Progenitor cell of endocrine pancreas (in vitro differentiated cells): ENCODE measurements at regions not wholly inside any gene's neighbourhood (a gene's known extent, or its start where the extent isn't known, plus 50 kb on each side); places are given as distances from the start of the nearest gene placed in this dataset.
"Not testable (repeated sequence)": the region's sequence is repeated elsewhere in the genome, so short reads cannot be mapped to it uniquely, and the experiment has no call there.

Source experiments
- DNase-seq: peaks from one replicate; pipeline ENCODE4 v3.0.0; 2021; ENCODE audit warnings: low spot score; ENCODE audit not compliant: unreplicated experiment
- H3K27ac Mint-ChIP-seq: 2 replicates; pipeline ENCODE4 v1.8.0; 2021; ENCODE audit warnings: mild to moderate bottlenecking, moderate library complexity, mixed read lengths
- H3K27me3 Mint-ChIP-seq: 2 replicates; pipeline ENCODE4 v1.8.0; 2021; ENCODE audit warnings: mixed read lengths
- H3K36me3 Mint-ChIP-seq: 2 replicates; pipeline ENCODE4 v1.8.0; 2022; ENCODE audit warnings: mixed read lengths; ENCODE audit not compliant: insufficient read depth
- H3K4me1 Mint-ChIP-seq: 2 replicates; pipeline ENCODE4 v1.8.0; 2021; ENCODE audit warnings: low read depth, mixed read lengths
- H3K4me3 Mint-ChIP-seq: 2 replicates; pipeline ENCODE4 v1.8.0; 2021; ENCODE audit warnings: low read depth, mild to moderate bottlenecking, moderate library complexity, mixed read lengths
- H3K9me3 Mint-ChIP-seq: 2 replicates; pipeline ENCODE4 v1.8.0; 2021; ENCODE audit warnings: low read depth, mixed read lengths
- TF ChIP-seq, protein P1 (sequence below): fragments of 200-600 bp; sonication (generic); IDR thresholded peaks from one replicate; pipeline ENCODE4 v1.5.0; 2021; ENCODE audit warnings: antibody characterized with exemption, mild to moderate bottlenecking; ENCODE audit not compliant: unreplicated experiment

DNA sequence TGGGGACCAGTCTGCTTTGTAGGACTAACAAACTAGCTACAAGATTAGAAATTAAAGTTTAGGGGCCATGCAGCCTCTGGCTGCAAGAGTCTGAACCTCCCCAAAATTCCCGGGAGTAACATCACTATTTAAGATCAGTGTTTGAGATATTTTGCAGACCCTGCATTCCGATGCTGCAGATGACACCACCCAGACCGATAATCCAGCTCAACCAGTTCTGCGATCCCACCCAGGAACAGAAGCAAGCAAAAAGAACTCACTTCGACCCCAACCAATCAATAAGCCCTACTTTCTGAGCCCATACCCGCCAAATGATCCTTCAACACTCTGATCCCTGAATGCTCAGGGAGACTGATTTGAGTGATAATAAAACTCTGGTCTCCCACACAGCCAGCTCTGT is 877.8 kb downstream of the FAT4 start:
- H3K36me3 Mint-ChIP-seq, result no peaks in the 10 kb centered on the region
- TF ChIP-seq, protein P1, sequence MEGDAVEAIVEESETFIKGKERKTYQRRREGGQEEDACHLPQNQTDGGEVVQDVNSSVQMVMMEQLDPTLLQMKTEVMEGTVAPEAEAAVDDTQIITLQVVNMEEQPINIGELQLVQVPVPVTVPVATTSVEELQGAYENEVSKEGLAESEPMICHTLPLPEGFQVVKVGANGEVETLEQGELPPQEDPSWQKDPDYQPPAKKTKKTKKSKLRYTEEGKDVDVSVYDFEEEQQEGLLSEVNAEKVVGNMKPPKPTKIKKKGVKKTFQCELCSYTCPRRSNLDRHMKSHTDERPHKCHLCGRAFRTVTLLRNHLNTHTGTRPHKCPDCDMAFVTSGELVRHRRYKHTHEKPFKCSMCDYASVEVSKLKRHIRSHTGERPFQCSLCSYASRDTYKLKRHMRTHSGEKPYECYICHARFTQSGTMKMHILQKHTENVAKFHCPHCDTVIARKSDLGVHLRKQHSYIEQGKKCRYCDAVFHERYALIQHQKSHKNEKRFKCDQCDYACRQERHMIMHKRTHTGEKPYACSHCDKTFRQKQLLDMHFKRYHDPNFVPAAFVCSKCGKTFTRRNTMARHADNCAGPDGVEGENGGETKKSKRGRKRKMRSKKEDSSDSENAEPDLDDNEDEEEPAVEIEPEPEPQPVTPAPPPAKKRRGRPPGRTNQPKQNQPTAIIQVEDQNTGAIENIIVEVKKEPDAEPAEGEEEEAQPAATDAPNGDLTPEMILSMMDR, result no peak
- H3K4me3 Mint-ChIP-seq, result no peak overlapping the region
- no peak for DNase-seq
- H3K4me1 Mint-ChIP-seq, result peaks cover 8% of the 10 kb centered on the region
- no peaks in the 10 kb centered on the region for H3K27me3 Mint-ChIP-seq
- H3K9me3 Mint-ChIP-seq, result no peaks in the 10 kb centered on the region
- H3K27ac Mint-ChIP-seq, result no peak overlapping the region

DNA sequence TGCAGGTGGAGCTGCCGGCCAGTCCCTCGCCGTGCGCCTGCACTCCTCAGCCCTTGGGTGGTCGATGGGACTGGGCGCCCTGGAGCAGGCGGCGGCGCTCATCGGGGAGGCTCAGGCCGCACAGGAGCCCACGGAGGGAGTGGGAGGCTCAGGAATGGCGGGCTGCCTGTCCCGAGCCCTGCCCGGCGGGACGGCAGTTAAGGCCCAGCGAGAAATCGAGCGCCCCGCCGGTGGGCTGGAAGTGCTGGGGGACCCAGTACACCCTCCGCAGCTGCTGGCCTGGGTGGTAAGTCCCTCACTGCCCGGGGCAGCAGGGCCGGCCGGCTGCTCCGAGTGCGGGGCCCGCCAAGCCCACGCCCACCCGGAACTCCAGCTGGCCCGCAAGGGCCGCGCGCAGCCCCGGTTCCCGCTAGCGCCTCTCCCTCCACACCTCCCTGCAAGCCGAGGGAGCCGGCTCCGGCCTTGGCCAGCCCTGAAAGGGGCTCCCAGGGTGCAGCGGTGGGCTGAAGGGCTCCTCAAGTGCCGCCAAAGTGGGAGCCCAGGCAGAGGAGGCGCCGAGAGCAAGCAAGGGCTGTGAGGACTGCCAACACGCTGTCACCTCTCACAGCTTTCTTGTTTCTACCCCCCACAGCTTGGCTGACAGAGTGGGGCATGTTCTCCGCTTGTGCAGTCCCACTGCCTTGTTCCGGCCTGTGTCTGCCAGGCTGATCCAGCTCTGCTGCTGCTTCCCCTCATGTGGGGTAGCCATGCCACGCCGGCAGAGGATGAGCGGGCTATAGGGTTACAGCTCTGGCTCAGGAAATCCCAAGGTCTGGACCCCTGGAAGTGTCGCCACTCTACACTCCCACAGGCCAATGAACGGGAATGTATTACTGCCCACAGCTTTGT is 886.7 kb downstream of the FAT4 start:
- not testable (repeated sequence) for H3K36me3 Mint-ChIP-seq, H3K4me1 Mint-ChIP-seq, H3K27me3 Mint-ChIP-seq, H3K4me3 Mint-ChIP-seq, H3K9me3 Mint-ChIP-seq, DNase-seq, H3K27ac Mint-ChIP-seq

GRCh38 chr4:126202226-126202625 is 887.5 kb downstream of the FAT4 start:
- peaks cover 9% of the 10 kb centered on the region for H3K9me3 Mint-ChIP-seq
- no peak overlapping the region for H3K4me3 Mint-ChIP-seq
- no peak overlapping the region for H3K27ac Mint-ChIP-seq
- TF ChIP-seq, protein P1, result no peak
- no peaks in the 10 kb centered on the region for H3K27me3 Mint-ChIP-seq
- no peaks in the 10 kb centered on the region for H3K36me3 Mint-ChIP-seq
- DNase-seq, result no peak
- H3K4me1 Mint-ChIP-seq, result no peaks in the 10 kb centered on the region

GRCh38 chr4:126207910-126208309 is 893.2 kb downstream of the FAT4 start:
- no peak for DNase-seq
- no peak overlapping the region for H3K4me3 Mint-ChIP-seq
- H3K4me1 Mint-ChIP-seq, result no peaks in the 10 kb centered on the region
- H3K36me3 Mint-ChIP-seq, result no peaks in the 10 kb centered on the region
- H3K27me3 Mint-ChIP-seq, result no peaks in the 10 kb centered on the region
- peaks cover 4% of the 10 kb centered on the region for H3K9me3 Mint-ChIP-seq
- TF ChIP-seq, protein P1, result no peak
- H3K27ac Mint-ChIP-seq, result no peak overlapping the region

DNA sequence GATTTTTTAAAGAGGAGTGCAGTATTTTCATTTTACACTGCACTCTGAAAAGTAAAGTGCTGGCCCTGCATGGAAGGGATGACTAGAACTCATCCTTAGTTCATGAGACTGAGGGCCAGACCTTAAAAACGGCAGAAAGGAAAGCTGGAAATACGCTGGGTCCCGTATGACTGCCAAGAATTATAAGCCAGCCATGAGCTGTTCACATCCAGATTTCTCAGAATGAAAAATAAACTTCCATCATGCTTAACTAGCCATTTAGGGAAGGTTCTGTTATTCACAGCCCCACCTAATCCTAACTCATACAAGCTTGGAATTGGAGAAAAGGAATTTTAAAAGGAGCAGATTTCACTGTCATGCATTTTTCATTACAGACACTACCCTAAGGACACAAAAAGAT is 894.4 kb downstream of the FAT4 start:
- no peak overlapping the region for H3K4me3 Mint-ChIP-seq
- H3K27ac Mint-ChIP-seq, result no peak overlapping the region
- DNase-seq, result no peak
- no peaks in the 10 kb centered on the region for H3K4me1 Mint-ChIP-seq
- H3K9me3 Mint-ChIP-seq, result peaks cover 4% of the 10 kb centered on the region
- TF ChIP-seq, protein P1, result no peak
- no peaks in the 10 kb centered on the region for H3K27me3 Mint-ChIP-seq
- no peaks in the 10 kb centered on the region for H3K36me3 Mint-ChIP-seq

DNA sequence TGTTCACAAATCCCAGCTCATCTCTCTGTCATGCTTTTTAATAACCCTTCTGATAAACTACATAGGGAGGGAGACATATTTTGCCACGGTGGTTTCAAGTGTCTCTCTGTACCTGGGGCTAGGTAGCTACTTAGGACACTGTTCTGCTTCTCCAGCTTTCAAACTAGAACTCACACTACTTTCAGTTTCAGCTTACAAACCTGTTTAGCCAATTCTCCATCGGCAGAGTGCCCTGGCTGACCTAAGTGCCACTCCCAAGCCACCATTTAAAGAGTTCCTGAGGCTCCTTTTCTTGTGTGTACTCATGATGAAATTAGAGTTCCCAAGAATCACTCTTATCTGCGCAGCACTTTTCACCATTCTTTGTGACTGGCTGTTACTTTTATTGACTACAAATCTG is 899.2 kb downstream of the FAT4 start:
- no peak for DNase-seq
- TF ChIP-seq, protein P1, result no peak
- Mint-ChIP-seq H3K27ac (no peak overlapping the region), H3K36me3 (no peaks in the 10 kb centered on the region), H3K9me3 (no peaks in the 10 kb centered on the region), H3K4me3 (no peak overlapping the region), H3K4me1 (no peaks in the 10 kb centered on the region), H3K27me3 (no peaks in the 10 kb centered on the region)
